ENCODE measurements at regions not wholly inside any gene's neighbourhood (a gene's known extent, or its start where the extent isn't known, plus 50 kb on each side); places are given as distances from the start of the nearest gene placed in this dataset.
"Not testable (repeated sequence)": the region's sequence is repeated elsewhere in the genome, so short reads cannot be mapped to it uniquely, and the experiment has no call there.

GRCh38 chr6:81561071-81561564 is 191.4 kb downstream of the TENT5A start:
- DNase-seq: no peak

GRCh38 chr6:81557811-81558210 is 194.7 kb downstream of the TENT5A start:
- DNase-seq: no peak

GRCh38 chr6:81556551-81556950 is 195.9 kb downstream of the TENT5A start:
- no peak for DNase-seq

- peak; percentile 62 for DNase-seq
Observed at GRCh38 chr6:81553216-81553615, 199.3 kb downstream of the TENT5A start.

- DNase-seq: no peak
Observed at GRCh38 chr6:81552644-81553043, 199.8 kb downstream of the TENT5A start.

GRCh38 chr6:81547149-81547548 is 205.3 kb downstream of the TENT5A start:
- no peak for DNase-seq

- DNase-seq: no peak
Observed at GRCh38 chr6:81534934-81535465, 217.5 kb downstream of the TENT5A start.

- no peak for DNase-seq
Observed at GRCh38 chr6:81531869-81532561, 220.5 kb downstream of the TENT5A start.

GRCh38 chr6:81517455-81517854 is 235.0 kb downstream of the TENT5A start:
- no peak for DNase-seq

- DNase-seq: no peak
Observed at GRCh38 chr6:81515562-81516453, 236.7 kb downstream of the TENT5A start.

- not testable (repeated sequence) for DNase-seq
Observed at GRCh38 chr6:81514195-81514594, 238.3 kb downstream of the TENT5A start.

- DNase-seq: no peak
Observed at GRCh38 chr6:81511423-81511822, 241.1 kb downstream of the TENT5A start.

GRCh38 chr6:81495999-81496398 is 256.5 kb downstream of the TENT5A start:
- DNase-seq: no peak

- DNase-seq: no peak
Observed at GRCh38 chr6:81491454-81492101, 260.9 kb downstream of the TENT5A start.

GRCh38 chr6:81487489-81487888 is 265.0 kb downstream of the TENT5A start:
- peak; percentile 70 for DNase-seq

GRCh38 chr6:81486234-81486633 is 266.2 kb downstream of the TENT5A start:
- DNase-seq: no peak

GRCh38 chr6:81485395-81485794 is 267.1 kb downstream of the TENT5A start:
- no peak for DNase-seq

GRCh38 chr6:81484251-81484650 is 268.2 kb downstream of the TENT5A start:
- no peak for DNase-seq

GRCh38 chr6:81480139-81480538 is 272.3 kb downstream of the TENT5A start:
- DNase-seq: no peak

GRCh38 chr6:81476881-81477280 is 275.6 kb downstream of the TENT5A start:
- peak; percentile 50 for DNase-seq

- no peak for DNase-seq
Observed at GRCh38 chr6:81475646-81476045, 276.8 kb downstream of the TENT5A start.

GRCh38 chr6:81465859-81466258 is 286.6 kb downstream of the TENT5A start:
- peak; percentile 32 for DNase-seq

GRCh38 chr6:81456416-81456815 is 296.1 kb downstream of the TENT5A start:
- no peak for DNase-seq

Measured in HCEC 1CT (cell line).